NK-92 (cell line): ENCODE measurements at regions not wholly inside any gene's neighbourhood (a gene's known extent, or its start where the extent isn't known, plus 50 kb on each side); places are given as distances from the start of the nearest gene placed in this dataset.

Source experiments
- DNase-seq: peaks from one replicate; lab custom pipeline; 2025; ENCODE audit not compliant: unreplicated experiment; lab: John Stamatoyannopoulos, UW

DNA sequence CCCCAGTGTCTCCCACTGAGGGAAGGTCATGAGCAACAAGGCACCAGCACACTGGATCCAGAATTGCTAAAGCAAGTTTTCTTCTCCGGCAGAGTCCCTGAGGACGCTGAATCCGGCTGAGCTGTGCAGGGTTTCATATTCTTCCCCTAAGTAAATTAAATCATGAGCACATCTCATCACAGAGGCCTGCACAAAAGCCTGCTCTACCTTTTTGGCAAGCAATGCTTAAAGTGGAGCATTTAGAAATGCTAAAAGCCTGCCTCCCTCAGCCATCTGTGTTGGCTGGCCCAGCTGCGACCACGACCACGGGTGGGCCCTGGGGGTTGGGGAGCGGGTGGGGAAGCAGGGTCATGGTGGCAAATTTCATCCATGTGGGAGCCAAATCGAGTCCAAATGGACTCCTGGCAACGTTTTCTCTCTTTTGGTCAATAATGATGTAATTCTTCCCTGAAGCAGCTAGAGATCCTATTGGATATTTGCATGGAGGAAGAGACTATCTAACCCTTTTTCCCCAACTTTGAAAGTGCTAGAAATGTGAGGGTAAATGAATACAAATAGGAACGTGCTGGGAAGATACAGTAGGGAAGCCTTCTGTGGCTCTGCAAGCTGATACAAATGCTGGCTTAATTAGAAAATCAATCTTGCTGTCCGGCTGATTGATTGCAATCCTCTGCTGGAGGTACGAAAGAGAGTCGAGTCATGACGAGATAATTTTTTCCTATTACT is 532.8 kb upstream of the TBL1XR1 start:
- no peak for DNase-seq

DNA sequence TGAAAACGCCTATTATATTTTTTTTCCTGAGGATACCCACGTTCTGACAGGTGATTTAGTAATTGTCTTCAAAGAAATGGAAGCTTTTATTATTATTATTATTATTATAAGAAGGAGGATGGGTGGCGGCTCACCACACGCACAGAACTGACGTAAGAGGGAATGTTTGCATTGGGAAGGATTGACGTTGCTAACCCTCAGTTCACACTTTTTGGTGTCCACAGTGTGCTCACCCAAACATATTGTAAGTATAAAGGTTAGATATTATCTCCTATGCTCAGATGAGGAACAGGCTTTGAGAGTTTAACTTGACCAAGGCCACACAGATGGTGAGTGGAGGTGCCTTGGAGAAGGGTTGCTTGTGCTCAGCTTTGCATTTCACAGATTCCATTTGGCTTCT is 533.5 kb upstream of the TBL1XR1 start:
- no peak for DNase-seq

DNA sequence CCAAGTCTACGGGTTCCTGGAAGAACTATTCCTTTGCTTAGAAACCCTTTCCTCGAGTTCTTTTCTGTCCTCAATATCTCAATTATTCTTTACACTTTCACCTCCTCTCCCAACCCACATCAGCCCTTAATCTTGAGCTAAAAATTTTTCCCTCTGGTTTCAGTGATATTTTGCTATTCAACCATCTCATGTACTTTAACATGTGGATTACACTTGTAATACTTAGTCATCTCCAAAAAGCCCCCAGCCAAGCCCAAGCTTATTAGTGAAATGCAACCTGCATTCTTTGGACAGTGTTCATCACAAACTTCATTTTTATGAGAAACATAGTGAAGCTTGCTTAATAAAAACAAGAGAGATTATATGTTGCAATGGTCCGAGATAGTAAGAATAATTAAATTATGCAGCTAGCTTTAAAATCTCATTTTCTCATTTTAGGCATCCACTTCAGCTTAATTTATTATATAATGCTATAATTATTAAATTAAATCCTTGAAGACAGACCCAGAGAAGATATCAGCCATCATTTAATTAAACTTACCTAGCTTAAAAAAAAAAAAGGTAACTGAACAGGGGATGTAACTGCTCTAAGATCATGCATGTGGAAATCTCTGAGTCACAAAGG is 534.5 kb upstream of the TBL1XR1 start:
- DNase-seq = no peak

DNA sequence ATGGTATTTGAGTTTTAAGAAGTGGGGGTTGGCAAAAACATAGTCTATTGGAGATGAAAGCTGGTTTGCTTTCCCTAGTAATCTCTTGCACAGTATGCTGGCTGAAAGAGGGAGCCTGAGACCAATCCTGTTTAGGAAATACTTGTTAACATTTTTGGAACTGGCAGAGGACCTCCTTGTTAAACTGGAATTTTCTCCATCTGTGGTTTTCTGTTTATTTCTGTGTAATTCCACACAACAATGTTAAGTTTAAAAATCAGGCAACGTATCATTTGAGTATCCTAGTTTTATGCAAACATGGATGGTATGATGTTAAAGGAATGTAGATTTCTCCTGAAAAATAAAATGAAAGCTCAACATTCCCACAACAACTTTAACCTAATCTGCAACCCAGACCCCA is 536.0 kb upstream of the TBL1XR1 start:
- DNase-seq = no peak

DNA sequence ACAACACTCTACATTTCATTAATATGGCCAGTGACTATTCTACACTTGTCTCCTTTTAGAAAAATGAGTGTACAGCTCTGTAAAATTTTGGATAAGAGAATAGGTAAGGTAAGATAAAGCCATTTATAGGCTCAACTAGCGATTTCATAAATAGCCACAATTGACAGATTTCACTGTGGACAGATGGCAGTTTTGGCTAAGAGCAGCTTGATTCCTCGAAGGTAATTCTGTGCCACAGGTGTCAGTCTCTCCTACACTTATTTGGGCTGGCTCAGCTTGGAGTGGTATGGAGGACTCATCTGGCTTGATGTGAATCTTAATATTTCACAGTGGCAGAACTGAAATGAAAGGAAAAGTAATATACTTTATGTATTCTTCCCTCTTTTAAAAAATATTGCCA is 536.7 kb upstream of the TBL1XR1 start:
- no peak for DNase-seq

DNA sequence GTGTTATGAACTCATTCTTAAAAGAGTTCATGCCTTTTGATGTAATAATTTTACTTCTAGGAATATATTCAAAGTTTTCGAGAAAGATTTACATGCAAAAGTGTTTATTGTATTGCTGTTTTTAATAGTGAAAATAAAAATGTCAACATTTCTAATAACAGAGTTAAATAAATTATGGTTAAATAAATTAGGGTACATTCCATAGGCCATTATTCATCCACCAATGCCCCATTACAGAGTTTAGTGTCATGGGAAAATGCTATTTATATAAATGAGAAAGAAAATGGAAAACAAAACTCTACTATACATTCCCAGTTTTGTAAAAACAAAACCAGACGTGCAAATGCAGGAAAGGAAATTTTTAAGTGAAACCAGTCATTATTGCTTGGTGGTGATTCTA is 538.1 kb upstream of the TBL1XR1 start:
- DNase-seq = no peak

DNA sequence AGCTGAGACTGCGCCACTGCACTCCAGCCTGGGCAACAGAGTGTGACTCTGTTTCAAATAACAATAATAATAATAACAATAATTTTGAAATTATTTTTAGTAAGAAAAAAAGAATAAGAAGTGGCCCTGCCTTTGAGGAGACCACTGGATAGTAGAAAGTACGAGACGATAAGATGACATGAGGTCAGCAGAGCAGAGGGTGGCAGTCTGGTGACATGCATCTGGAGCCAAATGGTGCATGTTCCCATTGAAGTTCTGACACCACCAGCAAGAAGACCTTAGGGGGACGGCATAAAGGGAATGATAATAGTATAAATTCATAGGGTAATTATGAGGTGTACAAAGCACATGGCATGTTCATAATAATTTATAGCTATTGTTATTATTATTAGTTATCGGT is 542.2 kb upstream of the TBL1XR1 start:
- no peak for DNase-seq

DNA sequence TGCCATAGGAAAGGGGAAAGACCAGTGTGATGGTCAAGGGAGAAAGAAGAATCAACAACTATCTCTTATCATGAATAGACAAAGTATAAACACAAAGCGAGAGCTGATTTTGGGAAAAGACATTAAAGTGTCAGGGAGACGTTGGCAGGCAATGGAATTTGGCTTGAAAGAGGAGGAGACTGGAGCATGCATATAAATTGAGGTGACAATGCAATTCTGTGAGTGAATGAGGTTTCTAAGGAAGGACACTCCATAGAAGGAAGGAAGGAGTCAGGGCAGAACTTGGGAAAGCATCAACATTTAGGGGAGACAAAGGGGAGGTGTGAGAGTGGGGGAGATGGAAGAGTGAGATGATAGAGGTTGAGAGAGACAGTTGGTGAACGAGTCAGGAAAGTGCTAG is 543.0 kb upstream of the TBL1XR1 start:
- no peak for DNase-seq

DNA sequence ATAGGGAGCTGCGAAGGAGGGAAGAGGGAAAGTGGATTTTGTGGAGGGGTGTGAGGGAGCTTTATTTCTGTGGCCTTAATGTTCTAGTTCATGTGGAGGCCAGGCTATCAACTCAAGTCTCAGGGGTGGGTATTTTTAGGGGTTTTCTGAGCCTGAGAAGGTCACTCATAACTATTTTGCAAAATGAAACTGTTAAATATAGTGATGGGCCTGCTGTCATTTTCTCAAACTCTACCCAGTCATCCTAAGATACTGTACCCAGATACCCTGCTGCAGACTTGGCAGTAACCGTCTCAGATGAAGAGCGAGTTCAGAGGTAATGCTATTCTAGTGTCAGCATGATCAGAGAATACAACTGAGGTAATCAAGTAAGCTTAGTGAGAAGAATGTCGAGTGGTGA is 545.0 kb upstream of the TBL1XR1 start:
- no peak for DNase-seq

DNA sequence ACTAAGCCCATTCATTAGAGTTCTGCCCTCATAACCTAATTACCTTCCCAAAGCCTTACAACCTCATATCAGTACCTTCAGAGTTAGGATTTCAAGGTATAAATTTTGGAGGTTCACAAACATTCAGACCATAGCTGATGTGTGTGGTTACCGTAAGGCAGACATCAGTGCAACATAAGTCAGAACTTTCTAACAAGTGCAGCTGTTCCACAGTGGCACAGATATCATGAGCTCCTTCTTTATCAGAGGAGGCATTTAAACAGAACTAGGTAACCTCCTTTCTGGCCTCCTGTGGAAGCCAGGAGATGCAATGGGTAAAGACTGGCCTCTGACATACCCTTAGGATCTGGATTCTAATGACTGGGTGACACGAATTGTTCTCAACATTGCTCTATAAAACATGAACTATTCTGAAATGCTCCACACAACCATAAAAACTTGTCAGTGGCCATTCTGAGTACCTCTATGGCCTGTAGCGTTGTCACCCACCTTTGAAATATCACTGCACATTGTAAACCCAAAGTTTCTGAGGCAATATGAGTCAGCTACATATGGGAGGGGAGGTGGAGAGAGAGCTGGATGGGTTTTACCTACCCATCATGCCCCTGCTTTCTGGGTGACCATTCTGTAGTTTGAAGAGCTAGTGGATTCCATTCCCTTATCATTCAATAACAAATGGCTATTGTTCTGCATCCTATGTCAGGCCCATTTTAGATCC is 546.0 kb upstream of the TBL1XR1 start:
- no peak for DNase-seq

DNA sequence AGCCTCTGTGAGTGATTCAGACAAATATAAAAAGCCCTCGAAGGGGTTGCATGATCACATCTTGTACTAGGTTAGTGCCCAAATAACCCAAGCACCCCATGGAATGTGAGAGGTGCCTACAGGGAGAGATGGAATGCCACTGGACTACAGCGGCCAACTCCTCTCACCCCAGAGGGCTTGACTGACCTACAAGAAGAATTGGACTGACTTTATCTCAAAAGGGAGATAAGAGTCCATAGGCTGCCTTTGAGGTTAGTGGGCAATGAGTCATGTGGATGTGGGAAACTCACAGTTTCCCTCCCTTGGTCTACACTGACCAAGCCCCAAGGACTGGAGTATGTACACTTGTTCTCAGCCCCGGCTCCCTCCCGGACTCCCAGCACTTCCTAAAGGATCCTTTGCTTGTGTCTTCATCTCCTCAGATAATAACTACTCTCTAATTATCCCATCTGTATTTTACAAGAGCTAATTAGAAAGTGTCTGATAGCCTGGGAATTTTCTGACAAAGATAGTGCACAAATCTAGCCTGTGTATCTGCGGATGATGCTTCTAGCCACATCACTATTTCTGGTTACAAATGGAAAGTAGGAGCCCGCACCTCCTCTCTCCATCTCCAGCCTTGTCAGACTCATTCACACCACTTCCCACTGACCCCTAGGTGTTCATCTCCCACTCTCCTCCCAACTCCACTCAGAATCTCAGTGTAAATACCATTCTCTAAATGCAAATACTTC is 547.8 kb upstream of the TBL1XR1 start:
- no peak for DNase-seq

DNA sequence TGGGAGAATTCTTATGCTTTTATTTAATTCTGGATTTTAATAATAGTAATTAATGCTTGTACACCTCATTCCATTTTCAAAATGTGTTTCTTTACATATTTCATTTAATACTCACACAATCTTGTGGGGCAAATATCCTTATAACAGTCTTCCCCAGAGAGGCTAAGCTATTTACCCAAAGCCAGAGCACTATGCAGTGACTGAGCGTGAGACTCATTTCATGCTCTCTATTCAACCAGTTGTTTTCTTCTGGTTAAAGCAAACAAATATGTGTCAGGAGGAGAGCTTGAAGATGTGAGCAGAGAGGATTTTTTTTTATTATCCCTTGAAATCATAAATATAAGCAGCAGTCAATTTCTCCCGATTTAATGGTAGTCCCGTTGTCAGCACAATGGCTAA is 548.3 kb upstream of the TBL1XR1 start:
- no peak for DNase-seq

DNA sequence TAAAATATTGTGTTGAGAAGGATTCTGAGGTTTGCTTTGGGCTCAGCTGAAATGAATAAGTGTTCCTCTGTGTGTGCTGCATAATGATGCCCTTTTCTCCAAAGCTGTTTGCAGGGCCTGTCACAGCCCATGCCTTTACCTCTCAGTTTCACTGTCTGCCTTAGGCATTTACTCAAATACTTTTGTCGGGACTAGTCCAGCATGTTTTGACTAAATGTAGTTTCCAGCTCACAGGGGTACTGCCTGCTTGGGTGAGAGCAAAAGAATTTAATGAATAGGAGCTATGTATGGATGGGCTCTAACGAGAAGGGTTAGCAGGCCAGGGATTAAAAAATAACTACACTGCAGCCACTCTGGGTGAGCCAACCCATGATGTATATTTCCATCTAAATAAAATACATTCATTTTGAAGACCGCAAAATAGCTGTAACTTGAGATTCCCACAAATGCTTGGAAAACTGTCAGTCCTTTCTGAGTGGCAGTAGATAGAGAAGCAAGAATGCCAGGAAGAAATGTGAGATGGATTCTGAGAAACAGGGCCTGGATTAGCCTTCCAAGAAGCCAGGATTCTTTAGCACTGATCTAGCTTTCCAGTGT is 549.2 kb upstream of the TBL1XR1 start:
- DNase-seq = no peak

DNA sequence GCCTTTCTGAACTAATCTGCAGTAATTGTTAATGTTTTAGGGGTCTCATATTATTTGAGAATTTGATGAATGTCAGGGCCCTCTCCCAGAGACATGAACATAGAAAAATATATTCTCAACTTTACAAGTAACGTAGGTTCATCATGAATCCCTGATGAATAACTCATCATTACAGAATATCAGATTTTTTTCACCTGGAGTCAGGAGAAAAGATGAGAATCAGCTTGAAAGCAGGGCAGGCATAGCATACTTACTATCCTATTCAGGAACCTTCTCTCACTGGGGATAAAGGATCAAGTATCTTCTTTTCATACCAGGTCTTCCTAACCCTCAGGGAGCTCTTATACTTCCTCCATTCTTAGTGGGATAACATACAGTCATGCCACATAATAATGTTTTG is 552.6 kb upstream of the TBL1XR1 start:
- DNase-seq = no peak

DNA sequence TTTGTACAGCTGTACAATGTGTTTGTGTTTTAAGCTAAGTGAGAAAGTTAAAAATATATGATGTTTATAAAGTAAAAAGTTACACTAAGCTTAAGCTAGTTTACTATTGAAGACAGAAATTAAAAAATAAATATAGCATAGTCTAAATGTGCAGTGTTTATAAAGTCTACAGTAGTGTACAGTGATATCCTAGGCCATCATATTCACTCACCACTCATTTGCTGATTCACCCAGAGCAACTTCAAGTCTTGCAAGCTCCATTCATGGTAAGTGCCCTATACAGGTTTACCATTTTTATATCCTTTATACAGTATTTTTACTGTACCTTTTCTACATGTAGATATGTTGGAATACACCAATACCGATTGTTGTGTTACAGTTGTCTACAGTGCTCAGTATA is 553.2 kb upstream of the TBL1XR1 start:
- DNase-seq = no peak

DNA sequence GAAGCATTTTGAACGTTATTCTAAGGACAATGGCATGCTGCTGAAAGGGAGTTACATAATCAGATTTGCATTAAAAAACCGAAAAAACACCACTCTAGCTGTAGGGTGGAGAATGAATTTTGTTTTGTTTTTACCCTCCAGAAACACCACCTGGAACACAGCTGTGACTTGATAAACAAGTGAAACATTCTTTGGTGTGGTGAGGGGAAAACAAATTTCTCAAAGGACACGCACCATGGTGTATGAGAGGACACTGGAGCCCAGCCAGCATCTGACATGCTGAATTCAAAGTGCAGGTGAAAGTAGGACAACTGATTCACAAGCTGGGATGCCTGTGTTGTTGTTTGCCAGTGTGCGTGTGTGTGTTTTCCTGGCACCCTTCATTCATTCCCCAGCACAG is 554.5 kb upstream of the TBL1XR1 start:
- DNase-seq = no peak

DNA sequence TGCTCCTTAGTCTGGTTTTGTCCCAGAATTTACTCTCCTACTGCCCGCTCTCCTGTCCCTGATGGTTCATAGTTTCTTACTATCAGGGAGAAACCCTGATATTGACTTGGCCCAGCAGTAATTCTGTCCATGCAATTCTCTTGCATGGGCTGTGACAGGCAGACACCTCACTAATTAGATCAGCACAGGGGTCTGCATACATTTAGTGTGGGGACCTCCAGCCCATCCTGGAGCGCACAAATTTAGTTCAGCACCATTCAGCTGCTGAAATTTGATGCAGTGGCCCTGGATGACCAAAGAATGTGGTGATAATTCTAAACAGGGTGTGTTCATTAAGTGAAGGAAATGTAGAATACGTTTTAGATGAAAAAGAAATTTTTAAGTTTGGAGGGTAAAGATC is 555.5 kb upstream of the TBL1XR1 start:
- DNase-seq = no peak

DNA sequence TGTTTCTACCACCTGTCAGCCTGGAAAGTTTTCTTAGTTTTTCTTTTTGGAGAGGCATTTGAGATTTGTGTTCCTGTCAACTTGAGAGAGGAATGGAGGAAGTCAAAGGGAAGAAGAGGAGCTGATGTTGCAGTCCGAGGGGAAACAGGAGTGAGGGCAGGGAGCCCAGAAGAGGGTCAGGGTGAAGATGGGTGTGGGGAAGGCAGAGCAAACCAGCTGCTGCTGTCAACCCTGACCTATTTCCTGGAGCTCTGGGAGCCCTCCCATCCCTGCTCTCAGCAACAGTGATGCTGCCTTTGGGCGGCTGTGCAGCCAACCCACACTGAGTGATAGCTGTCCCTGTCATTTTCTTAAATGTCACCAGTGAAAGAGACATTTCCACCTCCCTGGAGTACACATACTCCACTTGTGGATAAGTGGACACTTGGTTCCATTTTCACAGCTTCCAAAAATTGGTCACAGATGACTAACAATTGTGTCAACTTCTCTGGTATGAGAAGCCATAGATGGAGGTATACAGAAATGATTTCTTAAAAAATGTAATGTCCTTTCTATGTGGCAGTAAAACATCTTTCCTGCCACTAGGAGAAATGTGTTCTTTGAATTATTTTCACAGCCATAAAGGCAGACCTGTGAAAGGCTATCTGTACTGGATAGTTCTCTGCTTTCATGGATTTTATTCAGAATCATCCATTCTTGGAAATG is 556.3 kb upstream of the TBL1XR1 start:
- DNase-seq = no peak

DNA sequence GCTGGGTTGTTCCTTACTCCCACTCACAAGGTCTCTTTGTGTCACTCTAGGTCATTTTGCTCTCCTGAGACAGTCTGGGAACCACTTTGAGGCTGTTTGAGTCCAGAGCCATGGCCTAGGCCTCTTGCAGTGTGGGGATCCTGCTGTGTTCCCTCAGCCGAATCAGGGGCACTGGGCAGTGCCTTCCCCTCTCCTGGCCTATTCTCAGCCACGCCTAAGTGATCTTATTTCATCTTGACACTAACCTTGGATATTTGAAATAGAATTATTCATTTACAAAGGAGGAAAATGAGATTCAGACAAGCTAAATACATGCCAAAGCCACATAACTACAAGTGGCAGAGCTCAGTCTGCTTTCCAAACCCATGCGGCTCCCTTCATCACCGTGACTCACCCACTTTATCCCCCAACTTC is 557.2 kb upstream of the TBL1XR1 start:
- DNase-seq = no peak

DNA sequence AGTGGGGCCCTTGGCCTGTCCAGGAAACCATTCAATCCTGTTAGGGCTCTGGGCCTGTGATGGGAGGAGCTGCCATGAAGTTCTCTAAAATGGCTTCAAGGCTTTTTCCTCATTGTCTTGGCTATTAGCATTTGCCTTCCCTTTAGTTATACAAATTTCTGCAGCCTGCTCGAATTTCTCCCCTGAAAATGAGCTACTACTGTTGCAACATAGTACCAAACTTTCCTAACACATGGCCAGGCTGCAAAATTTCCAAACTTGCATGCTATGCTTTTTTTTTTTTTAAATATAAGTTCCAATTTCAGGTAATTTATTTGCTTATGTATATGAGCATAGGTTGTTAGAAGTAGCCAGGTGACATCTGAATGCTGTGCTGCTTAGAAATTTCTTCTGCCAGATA is 560.8 kb upstream of the TBL1XR1 start:
- no peak for DNase-seq

DNA sequence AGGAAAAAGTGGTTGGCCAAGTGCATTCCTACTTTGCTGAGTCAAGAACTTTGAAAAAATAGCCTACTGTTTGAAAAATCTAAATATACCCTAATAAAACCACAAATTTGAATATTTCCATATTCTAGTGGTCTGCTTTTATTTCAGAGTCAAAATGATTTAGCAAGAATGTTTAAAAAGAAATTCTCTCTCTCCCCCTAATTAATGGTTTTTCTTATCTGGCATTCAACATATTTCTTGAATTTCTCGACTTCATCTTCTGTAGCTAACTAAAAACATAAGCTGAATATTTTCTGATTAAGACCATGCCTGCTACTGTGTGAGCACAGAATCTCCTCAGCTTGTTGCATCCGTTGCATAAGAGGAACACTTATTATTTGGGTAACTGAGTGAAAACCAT is 563.5 kb upstream of the TBL1XR1 start:
- DNase-seq = no peak
